ENCODE measurements at regions not wholly inside any gene's neighbourhood (a gene's known extent, or its start where the extent isn't known, plus 50 kb on each side); places are given as distances from the start of the nearest gene placed in this dataset.

GRCh38 chr13:74035896-74036295 is 98.3 kb downstream of the KLF12 start:
- Histone ChIP-seq H3K79me2 (ENCODE audit: insufficient read depth, low read length) (no peaks in the 10 kb centered on the region), H3K4me2 (replicated peaks; ENCODE audit: extremely low read depth, low read length, poor library complexity, severe bottlenecking) (no peak overlapping the region)

GRCh38 chr13:74032325-74032724 is 101.9 kb downstream of the KLF12 start:
- Histone ChIP-seq H3K9ac (ENCODE audit: insufficient read depth, low read length, poor library complexity, severe bottlenecking) (no peak overlapping the region), H3K27me3 (ENCODE audit: control insufficient read depth in 2 of 2, insufficient read depth in 2 of 2, low read length in 2 of 2) (no peaks in the 10 kb centered on the region), H3K27ac (ENCODE audit: low read depth in 1 of 2, low read length in 2 of 2) (no peak overlapping the region), H3K4me3 (replicated peaks in 1 of 3; ENCODE audit: low read depth in 2 of 3, low read length in 3 of 3) (no peak overlapping the region), H3K79me2 (ENCODE audit: insufficient read depth, low read length) (no peaks in the 10 kb centered on the region), H3K9me3 (replicated peaks in 1 of 2; ENCODE audit: control insufficient read depth in 1 of 2, insufficient read depth in 1 of 2, low read length in 2 of 2) (no peaks in the 10 kb centered on the region), H3K36me3 (replicated peaks in 1 of 2; ENCODE audit: control insufficient read depth in 1 of 2, insufficient read depth in 2 of 2, low read length in 2 of 2) (no peaks in the 10 kb centered on the region), H4K20me1 (ENCODE audit: insufficient read depth, low read length) (no peaks in the 10 kb centered on the region), H3K4me1 (ENCODE audit: control insufficient read depth in 1 of 2, insufficient read depth in 2 of 2, low read length in 2 of 2) (no peaks in the 10 kb centered on the region), H2AFZ (ENCODE audit: insufficient read depth, low read depth, low read length, poor library complexity, severe bottlenecking) (no peak overlapping the region), H3K4me2 (replicated peaks; ENCODE audit: extremely low read depth, low read length, poor library complexity, severe bottlenecking) (no peak overlapping the region)
- 97% methylated on average over 4 of the region's 4 CpGs for WGBS (ENCODE audit: insufficient coverage)
- Mint-ChIP-seq H3K27me3 (ENCODE audit: low read depth in 3 of 3) (peaks cover 0 to 1% (median 0%) of the 10 kb centered on the region in 3 donors), H3K36me3 (no peaks in the 10 kb centered on the region), H3K9me3 (no peaks in the 10 kb centered on the region), H3K4me1 (no peaks in the 10 kb centered on the region), H3K27ac (no peak overlapping the region), H3K4me3 (no peak overlapping the region)
- no peak for DNase-seq
- intact Hi-C loops (cut with micrococcal nuclease), result no loop called here
- TF ChIP-seq, protein P1, sequence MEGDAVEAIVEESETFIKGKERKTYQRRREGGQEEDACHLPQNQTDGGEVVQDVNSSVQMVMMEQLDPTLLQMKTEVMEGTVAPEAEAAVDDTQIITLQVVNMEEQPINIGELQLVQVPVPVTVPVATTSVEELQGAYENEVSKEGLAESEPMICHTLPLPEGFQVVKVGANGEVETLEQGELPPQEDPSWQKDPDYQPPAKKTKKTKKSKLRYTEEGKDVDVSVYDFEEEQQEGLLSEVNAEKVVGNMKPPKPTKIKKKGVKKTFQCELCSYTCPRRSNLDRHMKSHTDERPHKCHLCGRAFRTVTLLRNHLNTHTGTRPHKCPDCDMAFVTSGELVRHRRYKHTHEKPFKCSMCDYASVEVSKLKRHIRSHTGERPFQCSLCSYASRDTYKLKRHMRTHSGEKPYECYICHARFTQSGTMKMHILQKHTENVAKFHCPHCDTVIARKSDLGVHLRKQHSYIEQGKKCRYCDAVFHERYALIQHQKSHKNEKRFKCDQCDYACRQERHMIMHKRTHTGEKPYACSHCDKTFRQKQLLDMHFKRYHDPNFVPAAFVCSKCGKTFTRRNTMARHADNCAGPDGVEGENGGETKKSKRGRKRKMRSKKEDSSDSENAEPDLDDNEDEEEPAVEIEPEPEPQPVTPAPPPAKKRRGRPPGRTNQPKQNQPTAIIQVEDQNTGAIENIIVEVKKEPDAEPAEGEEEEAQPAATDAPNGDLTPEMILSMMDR (IDR thresholded peaks at IDR 0.05), result no peak

More at GRCh38 chr13:74035896-74036295, 98.3 kb downstream of the KLF12 start:
- H3K27ac Mint-ChIP-seq, result no peak overlapping the region
- DNase-seq, result no peak
- TF ChIP-seq, protein P1 (IDR thresholded peaks at IDR 0.05), result no peak
- H3K36me3 ChIP-seq (replicated peaks in 1 of 2; ENCODE audit: control insufficient read depth in 1 of 2, insufficient read depth in 2 of 2, low read length in 2 of 2), result no peaks in the 10 kb centered on the region
- WGBS (ENCODE audit: insufficient coverage), result 88% methylated on average over 3 of the region's 3 CpGs
- no peak overlapping the region for H3K4me3 ChIP-seq (replicated peaks in 1 of 3; ENCODE audit: low read depth in 2 of 3, low read length in 3 of 3)
- peaks cover 0 to 1% (median 0%) of the 10 kb centered on the region in 3 donors for H3K27me3 Mint-ChIP-seq (ENCODE audit: low read depth in 3 of 3)
- H2AFZ ChIP-seq (ENCODE audit: insufficient read depth, low read depth, low read length, poor library complexity, severe bottlenecking), result no peak overlapping the region
- H3K27me3 ChIP-seq (ENCODE audit: control insufficient read depth in 2 of 2, insufficient read depth in 2 of 2, low read length in 2 of 2), result no peaks in the 10 kb centered on the region
- no peaks in the 10 kb centered on the region for H3K4me1 Mint-ChIP-seq
- H3K9me3 Mint-ChIP-seq, result peaks cover 0 to 4% (median 0%) of the 10 kb centered on the region in 7 donors
- H3K27ac ChIP-seq (ENCODE audit: low read depth in 1 of 2, low read length in 2 of 2), result no peak overlapping the region
- H4K20me1 ChIP-seq (ENCODE audit: insufficient read depth, low read length), result no peaks in the 10 kb centered on the region
- intact Hi-C loops (cut with micrococcal nuclease), result no loop called here
- no peaks in the 10 kb centered on the region for H3K4me1 ChIP-seq (ENCODE audit: control insufficient read depth in 1 of 2, insufficient read depth in 2 of 2, low read length in 2 of 2)
- H3K36me3 Mint-ChIP-seq, result no peaks in the 10 kb centered on the region
- H3K4me3 Mint-ChIP-seq, result no peak overlapping the region
- no peak overlapping the region for H3K9ac ChIP-seq (ENCODE audit: insufficient read depth, low read length, poor library complexity, severe bottlenecking)
- H3K9me3 ChIP-seq (replicated peaks in 1 of 2; ENCODE audit: control insufficient read depth in 1 of 2, insufficient read depth in 1 of 2, low read length in 2 of 2), result peaks cover 0 to 3% of the 10 kb centered on the region in 2 donors

Measured in CD14-positive monocyte (primary cell).